Endothelial cell of umbilical vein (primary cell): ENCODE measurements at regions not wholly inside any gene's neighbourhood (a gene's known extent, or its start where the extent isn't known, plus 50 kb on each side); places are given as distances from the start of the nearest gene placed in this dataset.

Experiments
- BruUV-seq: library from RNA; stranded (reverse); fragments of 400-500 nt; replicated peaks from 2 replicates; lab custom pipeline; 2021; lab: Mats Ljungman, UMichigan
- CTCF ChIA-PET: fragments of 300-600, 350-600 bp; sonication (Branson Sonifier 250); formaldehyde crosslinking; loops from one replicate; lab custom pipeline; 2021; ENCODE audit warnings: antibody characterized with exemption, inconsistent platforms; lab: Charles Lee
- POLR2A ChIA-PET: fragments of 300-600, 350-600 bp; sonication (Branson Sonifier 250); formaldehyde crosslinking; loops from one replicate; lab custom pipeline; 2021; ENCODE audit warnings: antibody characterized with exemption, inconsistent platforms; lab: Charles Lee
- DNase-seq: peaks from one replicate; pipeline ENCODE4 v3.0.0-alpha.2; 2011; ENCODE audit warnings: low read depth, low spot score
- FAIRE-seq: peaks from 2 replicates; lab custom pipeline; 2011; peaks lifted over from hg19 to GRCh38; lab: Jason Lieb, UNC
- H2AFZ ChIP-seq: 2 replicates; pipeline ENCODE4 v1.6.0; 2012; ENCODE audit warnings: low read depth, low read length, control low read depth, inconsistent platforms
- H3K27ac ChIP-seq: 2 replicates; pipeline ENCODE4 v1.5.1; 2011; ENCODE audit warnings: low read depth, mild to moderate bottlenecking, control low read depth, low read length, moderate library complexity; ENCODE audit not compliant: insufficient read depth
- H3K27me3 ChIP-seq, 2 experiments: 2 replicates each; pipeline versions ENCODE4 v1.6.0 to v1.6.1; 2011; ENCODE audit warnings: low read length in 2 of 2, mixed read lengths in 1 of 2; ENCODE audit not compliant: control insufficient read depth in 2 of 2, insufficient read depth in 2 of 2
- H3K36me3 ChIP-seq, 2 experiments: 2 replicates in 1 of 2; 3 replicates in 1 of 2; pipeline ENCODE4 v1.5.1; 2011; ENCODE audit warnings: low read length in 2 of 2, mild to moderate bottlenecking in 1 of 2, moderate library complexity in 1 of 2; ENCODE audit not compliant: control insufficient read depth in 2 of 2, insufficient read depth in 2 of 2; ENCODE audit errors: extremely low read depth in 1 of 2
- H3K4me1 ChIP-seq: 3 replicates; pipeline ENCODE4 v1.5.1; 2011; ENCODE audit warnings: mild to moderate bottlenecking, low read length; ENCODE audit not compliant: control insufficient read depth, insufficient read depth; ENCODE audit errors: extremely low read depth
- H3K4me2 ChIP-seq: 2 replicates; pipeline ENCODE4 v1.6.1; 2011; ENCODE audit warnings: low read length, control low read depth, mixed read lengths; ENCODE audit not compliant: insufficient read depth
- H3K4me3 ChIP-seq, 3 experiments: fragments of 200-600 bp in 1 of 3; sonication (generic), shearing (Covaris generic) in 1 of 3; replicated peaks in 1 of 3; 2 replicates each; pipeline ENCODE4 v1.5.1; 2011 to 2016; ENCODE audit warnings: control low read depth in 3 of 3, low read length in 3 of 3, mild to moderate bottlenecking in 2 of 3, inconsistent platforms in 1 of 3, low read depth in 1 of 3, moderate library complexity in 1 of 3; ENCODE audit not compliant: insufficient read depth in 1 of 3
- H3K79me2 ChIP-seq: 2 replicates; pipeline ENCODE4 v1.6.0; 2012; ENCODE audit warnings: low read length, inconsistent platforms; ENCODE audit not compliant: control insufficient read depth, insufficient read depth
- H3K9ac ChIP-seq: replicated peaks from 2 replicates; pipeline ENCODE3; 2011; ENCODE audit warnings: low read length, control low read depth; ENCODE audit not compliant: insufficient read depth; ENCODE audit errors: extremely low read depth
- H3K9me1 ChIP-seq: replicated peaks from 3 replicates; pipeline ENCODE4 v1.6.0; 2011; ENCODE audit warnings: mild to moderate bottlenecking, low read length; ENCODE audit not compliant: control insufficient read depth, insufficient read depth; ENCODE audit errors: extremely low read depth
- H3K9me3 ChIP-seq: replicated peaks from 2 replicates; pipeline ENCODE4 v1.5.1; 2012; ENCODE audit warnings: low read length, inconsistent platforms; ENCODE audit not compliant: control insufficient read depth, insufficient read depth
- H4K20me1 ChIP-seq: replicated peaks from 2 replicates; pipeline ENCODE3; 2011; ENCODE audit warnings: mild to moderate bottlenecking, low read length; ENCODE audit not compliant: control insufficient read depth, insufficient read depth; ENCODE audit errors: extremely low read depth
- CTCF ChIP-seq, 2 donors: IDR thresholded peaks; 1 replicate in 1 of 2; 2 replicates in 1 of 2; pipeline ENCODE4 v1.5.1; 2011; ENCODE audit warnings: low read length in 2 of 2, mild to moderate bottlenecking in 2 of 2, moderate library complexity in 2 of 2, control low read depth in 1 of 2, inconsistent platforms in 1 of 2, low read depth in 1 of 2; ENCODE audit not compliant: insufficient read depth in 1 of 2; ENCODE audit errors: extremely low read depth in 1 of 2
- EZH2 ChIP-seq: IDR thresholded peaks from 2 replicates; pipeline ENCODE4 v1.6.1; 2012; ENCODE audit warnings: borderline replicate concordance, low read depth, mild to moderate bottlenecking, moderate library complexity, low read length, inconsistent platforms; ENCODE audit not compliant: severe bottlenecking
- FOS ChIP-seq: IDR thresholded peaks from 2 replicates; pipeline ENCODE4 v1.6.1; 2011; ENCODE audit warnings: mild to moderate bottlenecking, low read length, moderate library complexity, borderline replicate concordance; ENCODE audit not compliant: insufficient read depth
- GATA2 ChIP-seq: IDR thresholded peaks from 2 replicates; pipeline ENCODE4 v1.7.0; 2011; ENCODE audit warnings: low read depth, mild to moderate bottlenecking, moderate library complexity, mixed read lengths, low read length; ENCODE audit not compliant: insufficient read length, insufficient read depth
- JUN ChIP-seq: IDR thresholded peaks from 2 replicates; pipeline ENCODE4 v1.6.1; 2011; ENCODE audit warnings: borderline replicate concordance, low read depth; ENCODE audit not compliant: insufficient read length, insufficient read depth
- MYC ChIP-seq: IDR thresholded peaks from one replicate; pipeline ENCODE4 v1.6.1; 2011; ENCODE audit warnings: mild to moderate bottlenecking, low read depth, low read length
- POLR2A ChIP-seq: IDR thresholded peaks from 2 replicates; pipeline ENCODE4 v1.6.1; 2012; ENCODE audit warnings: low read depth, mild to moderate bottlenecking, control low read depth, low read length
- POLR2AphosphoS5 ChIP-seq: IDR thresholded peaks from 2 replicates; pipeline ENCODE4 v1.6.1; 2012; ENCODE audit warnings: low read depth, mild to moderate bottlenecking, control low read depth, low read length, moderate library complexity; ENCODE audit not compliant: insufficient read depth
- dilution Hi-C: fragments of 300-500 bp; cut with MboI; formaldehyde crosslinking; loops from one replicate; pipeline ENCODE4 v1.15.0; 2019; ENCODE audit warnings: low sequenced_read_pairs; ENCODE audit not compliant: extremely low pct_ligation_motif_present
- intact Hi-C: fragments of 100-400 bp; cut with micrococcal nuclease; formaldehyde crosslinking; loops from one replicate; pipeline ENCODE4 v1.10.0; 2022
- TF ChIP-seq, protein P1 (sequence below): IDR thresholded peaks from 2 replicates; pipeline ENCODE4 v1.6.1; 2011; ENCODE audit not compliant: insufficient read depth, insufficient read length

DNA sequence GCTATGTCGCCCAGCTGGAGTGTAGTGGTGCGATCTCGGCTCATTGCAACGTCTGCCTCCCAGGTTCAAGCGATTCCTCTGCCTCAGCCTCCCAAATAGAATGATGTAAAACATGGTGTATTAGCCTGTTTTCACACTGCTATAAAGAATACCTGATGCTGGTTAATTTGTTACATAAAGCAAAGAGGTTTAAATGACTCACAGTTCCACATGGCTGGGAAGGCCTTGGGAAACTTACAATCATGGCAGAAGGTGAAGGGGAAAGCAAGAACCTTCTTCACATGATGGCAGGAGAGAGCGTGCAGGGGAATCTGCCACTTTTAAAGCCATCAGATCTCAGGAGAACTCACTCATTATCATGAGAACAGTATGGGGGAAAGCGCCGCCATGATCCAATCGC is 1191.8 kb downstream of the ARAP2 start:
- H3K4me2 ChIP-seq, result no peak overlapping the region
- no peak for FAIRE-seq
- no peak overlapping the region for H3K9ac ChIP-seq
- no peaks in the 10 kb centered on the region for H4K20me1 ChIP-seq
- POLR2A ChIA-PET, result no interaction called here
- H3K9me3 ChIP-seq, result peaks cover 4% of the 10 kb centered on the region
- BruUV-seq, result no TSS peak
- H3K27me3 ChIP-seq, result no peaks in the 10 kb centered on the region
- no peak for TF ChIP-seq FOS
- TF ChIP-seq POLR2A, result no peak
- TF ChIP-seq EZH2, result no peak
- TF ChIP-seq, protein P1, sequence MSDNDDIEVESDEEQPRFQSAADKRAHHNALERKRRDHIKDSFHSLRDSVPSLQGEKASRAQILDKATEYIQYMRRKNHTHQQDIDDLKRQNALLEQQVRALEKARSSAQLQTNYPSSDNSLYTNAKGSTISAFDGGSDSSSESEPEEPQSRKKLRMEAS, result no peak
- TF ChIP-seq MYC, result no peak
- no peak for TF ChIP-seq GATA2
- no peak for TF ChIP-seq POLR2AphosphoS5
- no peak for TF ChIP-seq CTCF (IDR thresholded peaks at IDR 0.05; ENCODE audit: extremely low read depth in 1 of 2, insufficient read depth in 1 of 2, low read depth in 1 of 2, low read length in 2 of 2)
- TF ChIP-seq JUN, result no peak
- no peaks in the 10 kb centered on the region for H3K4me1 ChIP-seq
- no peak overlapping the region for H3K4me3 ChIP-seq
- no peak overlapping the region for H3K27ac ChIP-seq
- intact Hi-C loops (no loop called here), dilution Hi-C loops (no loop called here)
- no peak overlapping the region for H2AFZ ChIP-seq
- H3K36me3 ChIP-seq, result no peaks in the 10 kb centered on the region
- CTCF ChIA-PET, result no interaction called here
- DNase-seq, result no peak
- no peaks in the 10 kb centered on the region for H3K9me1 ChIP-seq
- H3K79me2 ChIP-seq, result no peaks in the 10 kb centered on the region
